SU-DHL-6 (cell line): ENCODE measurements at regions not wholly inside any gene's neighbourhood (a gene's known extent, or its start where the extent isn't known, plus 50 kb on each side); places are given as distances from the start of the nearest gene placed in this dataset.

Experiments
- H2AFZ ChIP-seq: fragments of 200-600 bp; sonication (generic); 2 replicates; pipeline ENCODE4 v1.6.1; 2014; ENCODE audit warnings: low read depth, mild to moderate bottlenecking, moderate library complexity, mixed read lengths, antibody characterized with exemption, low read length; ENCODE audit not compliant: severe bottlenecking
- H3F3A ChIP-seq: fragments of 200-600 bp; shearing (Covaris generic); 2 replicates; pipeline ENCODE4 v1.6.0; 2016; ENCODE audit warnings: antibody characterized with exemption, mild to moderate bottlenecking; ENCODE audit not compliant: insufficient read depth
- H3K27ac ChIP-seq: fragments of 200-600 bp; sonication (generic); 2 replicates; pipeline ENCODE4 v1.5.1; 2016; ENCODE audit warnings: low read depth, mild to moderate bottlenecking, low read length, moderate library complexity, mixed read lengths
- H3K27me3 ChIP-seq: fragments of 200-600 bp; sonication (generic), shearing (Covaris generic); 2 replicates; pipeline ENCODE4 v1.6.0; 2014; ENCODE audit warnings: mild to moderate bottlenecking, low read length
- H3K36me3 ChIP-seq: fragments of 200-600 bp; sonication (generic); 2 replicates; pipeline ENCODE4 v1.6.1; 2014; ENCODE audit warnings: mild to moderate bottlenecking, low read length, mixed read lengths
- H3K4me2 ChIP-seq: fragments of 300-600, 200-600 bp; shearing (Covaris generic), sonication (generic); 2 replicates; pipeline ENCODE4 v1.6.0; 2014; ENCODE audit warnings: low read length, low read depth, mild to moderate bottlenecking; ENCODE audit not compliant: poor library complexity, severe bottlenecking
- H3K4me3 ChIP-seq: fragments of 200-600 bp; sonication (generic); 2 replicates; pipeline ENCODE4 v1.5.1; 2014; ENCODE audit warnings: antibody characterized with exemption, low read length, mild to moderate bottlenecking, mixed read lengths; ENCODE audit not compliant: insufficient read depth, poor library complexity, severe bottlenecking
- H3K79me2 ChIP-seq: fragments of 200-600 bp; sonication (generic); 2 replicates; pipeline ENCODE4 v1.6.1; 2014; ENCODE audit warnings: mild to moderate bottlenecking, low read length, moderate library complexity; ENCODE audit not compliant: insufficient read depth
- H3K9ac ChIP-seq: fragments of 200-600 bp; sonication (generic); 2 replicates; pipeline ENCODE4 v1.7.0; 2014; ENCODE audit warnings: mild to moderate bottlenecking, low read length
- H3K9me2 ChIP-seq: fragments of 200-600 bp; sonication (generic); replicated peaks from 2 replicates; pipeline ENCODE4 v1.6.1; 2014; ENCODE audit warnings: low read length; ENCODE audit not compliant: insufficient read depth
- H3K9me3 ChIP-seq: fragments of 200-600 bp; sonication (generic); 2 replicates; pipeline ENCODE4 v1.6.1; 2014; ENCODE audit warnings: low read length, mixed read lengths; ENCODE audit not compliant: insufficient read depth
- H4K20me1 ChIP-seq: fragments of 200-600 bp; sonication (generic); 2 replicates; pipeline ENCODE4 v1.6.1; 2014; ENCODE audit warnings: low read depth, mild to moderate bottlenecking, antibody characterized with exemption, low read length, moderate library complexity, mixed read lengths
- CTCF ChIP-seq: fragments of 200-600 bp; sonication (generic); IDR thresholded peaks from one replicate; pipeline ENCODE4 v1.5.1; 2017; ENCODE audit warnings: antibody characterized with exemption, mild to moderate bottlenecking, low read length, moderate library complexity; ENCODE audit not compliant: insufficient read depth, poor library complexity, severe bottlenecking
- EZH2phosphoT487 ChIP-seq: fragments of 200-600 bp; sonication (generic), shearing (Covaris generic); conservative IDR thresholded peaks from 2 replicates; pipeline ENCODE4 v1.6.1; 2018; ENCODE audit warnings: mild to moderate bottlenecking, antibody characterized with exemption, low read length, moderate library complexity, mixed read lengths

- Histone ChIP-seq H3K9ac (no peak overlapping the region), H3K9me3 (peaks cover 20% of the 10 kb centered on the region; the same call in 1 of the 2 replicates), H2AFZ (no peak overlapping the region), H3K27ac (no peak overlapping the region), H3K36me3 (no peaks in the 10 kb centered on the region), H3K27me3 (no peaks in the 10 kb centered on the region), H4K20me1 (no peaks in the 10 kb centered on the region), H3K4me3 (no peak overlapping the region), H3F3A (no peaks in the 10 kb centered on the region), H3K4me2 (no peak overlapping the region), H3K9me2 (no peaks in the 10 kb centered on the region), H3K79me2 (no peaks in the 10 kb centered on the region)
- TF ChIP-seq CTCF (no peak), EZH2phosphoT487 (no peak)
Observed at GRCh38 chr3:161977850-161978249, 481.2 kb downstream of the OTOL1 start.

DNA sequence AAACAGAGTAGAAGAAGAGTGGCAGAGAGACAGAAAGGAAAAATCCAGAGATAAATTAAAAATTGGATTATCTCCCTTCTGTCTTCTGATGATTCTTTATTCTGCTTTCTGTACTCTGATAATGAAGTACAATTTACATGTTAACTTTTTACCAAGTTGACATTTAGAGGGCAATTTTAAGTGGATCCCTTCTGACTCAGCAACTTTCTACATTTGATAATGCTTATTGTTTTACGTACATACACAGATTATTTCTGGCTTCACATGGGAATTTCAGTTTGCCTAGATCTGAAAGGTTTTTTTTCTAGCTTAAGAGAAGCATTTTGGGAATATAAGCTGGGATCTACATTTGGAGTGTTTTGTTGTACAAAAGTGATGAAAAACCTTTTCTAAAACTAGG is 491.3 kb downstream of the OTOL1 start:
- Histone ChIP-seq H3F3A (no peaks in the 10 kb centered on the region), H3K27ac (no peak overlapping the region), H3K27me3 (no peaks in the 10 kb centered on the region), H3K4me3 (no peak overlapping the region), H4K20me1 (no peaks in the 10 kb centered on the region), H2AFZ (no peak overlapping the region), H3K9me3 (no peaks in the 10 kb centered on the region), H3K9ac (no peak overlapping the region), H3K4me2 (no peak overlapping the region), H3K36me3 (no peaks in the 10 kb centered on the region), H3K9me2 (no peaks in the 10 kb centered on the region), H3K79me2 (no peaks in the 10 kb centered on the region)
- TF ChIP-seq EZH2phosphoT487 (no peak), CTCF (no peak)

DNA sequence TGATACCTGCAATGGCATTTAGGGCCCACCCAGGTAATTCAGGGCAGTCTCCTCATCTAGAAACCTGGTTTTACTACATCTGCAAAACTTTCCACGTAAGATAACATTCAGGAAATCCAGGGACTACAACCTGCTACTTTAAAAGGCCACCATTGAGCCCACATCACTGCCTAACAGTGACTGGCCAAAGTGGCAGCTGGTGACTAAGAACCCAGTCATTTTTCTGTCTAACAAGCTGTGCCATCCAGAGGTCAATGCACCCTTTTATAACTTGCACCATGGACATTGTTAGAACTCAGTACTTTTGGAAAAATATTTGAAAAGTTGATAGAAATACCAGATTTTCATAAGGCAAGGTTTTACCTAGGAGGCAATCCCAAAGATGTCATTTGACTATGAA is 492.4 kb downstream of the OTOL1 start:
- Histone ChIP-seq H2AFZ (no peak overlapping the region), H3K27me3 (no peaks in the 10 kb centered on the region), H3K4me3 (no peak overlapping the region), H3K79me2 (no peaks in the 10 kb centered on the region), H3K27ac (no peak overlapping the region), H3F3A (no peaks in the 10 kb centered on the region), H3K36me3 (no peaks in the 10 kb centered on the region), H3K9me2 (no peaks in the 10 kb centered on the region), H4K20me1 (no peaks in the 10 kb centered on the region), H3K9me3 (no peaks in the 10 kb centered on the region), H3K9ac (no peak overlapping the region), H3K4me2 (no peak overlapping the region)
- TF ChIP-seq CTCF (no peak), EZH2phosphoT487 (no peak)

DNA sequence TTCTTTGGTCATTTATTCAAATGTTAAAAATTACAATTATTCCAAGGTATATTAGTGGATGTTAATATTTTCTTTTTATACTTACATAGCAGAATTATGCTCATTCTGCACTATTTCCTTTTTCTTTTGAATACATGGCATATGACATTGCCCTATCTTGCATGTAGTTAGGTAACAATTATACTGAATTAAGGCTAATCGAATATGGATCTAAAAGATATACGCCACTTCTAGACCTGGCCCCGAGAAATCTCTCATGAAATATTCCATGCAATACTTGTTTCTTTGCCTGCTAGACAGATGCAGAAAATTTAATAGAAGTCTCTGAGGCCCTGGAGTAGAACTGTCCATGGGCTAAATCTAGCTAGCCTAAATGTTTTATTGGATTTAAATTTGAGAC is 493.4 kb downstream of the OTOL1 start:
- Histone ChIP-seq H3F3A (no peaks in the 10 kb centered on the region), H3K9me3 (no peaks in the 10 kb centered on the region), H3K27me3 (no peaks in the 10 kb centered on the region), H3K4me2 (no peak overlapping the region), H3K79me2 (no peaks in the 10 kb centered on the region), H3K27ac (no peak overlapping the region), H3K9ac (no peak overlapping the region), H3K9me2 (no peaks in the 10 kb centered on the region), H2AFZ (no peak overlapping the region), H3K4me3 (no peak overlapping the region), H3K36me3 (no peaks in the 10 kb centered on the region), H4K20me1 (no peaks in the 10 kb centered on the region)
- TF ChIP-seq EZH2phosphoT487 (no peak), CTCF (no peak)
